NB4 (cell line): ENCODE measurements at regions not wholly inside any gene's neighbourhood (a gene's known extent, or its start where the extent isn't known, plus 50 kb on each side); places are given as distances from the start of the nearest gene placed in this dataset.

Source experiments
- DNase-seq: peaks from one replicate; pipeline ENCODE4 v3.0.0; 2010; ENCODE audit warnings: low read depth
- H3K4me3 ChIP-seq: one replicate; pipeline ENCODE4 v1.5.1; 2011; ENCODE audit warnings: mild to moderate bottlenecking, low read depth, low read length, moderate library complexity
- MYC ChIP-seq: IDR thresholded peaks from 2 replicates; pipeline ENCODE4 v1.6.1; 2011; ENCODE audit warnings: low read depth, low read length
- POLR2A ChIP-seq: IDR thresholded peaks from 2 replicates; pipeline ENCODE4 v1.6.1; 2011; ENCODE audit warnings: mild to moderate bottlenecking; ENCODE audit not compliant: insufficient read length; ENCODE audit errors: extremely low read depth
- TF ChIP-seq, protein P1 (sequence below): IDR thresholded peaks from 2 replicates; pipeline ENCODE4 v1.6.1; 2011; ENCODE audit warnings: low read depth, low read length
- TF ChIP-seq, protein P2 (sequence below): IDR thresholded peaks from one replicate; pipeline ENCODE4 v1.5.1; 2012; ENCODE audit warnings: low read depth, low read length

DNA sequence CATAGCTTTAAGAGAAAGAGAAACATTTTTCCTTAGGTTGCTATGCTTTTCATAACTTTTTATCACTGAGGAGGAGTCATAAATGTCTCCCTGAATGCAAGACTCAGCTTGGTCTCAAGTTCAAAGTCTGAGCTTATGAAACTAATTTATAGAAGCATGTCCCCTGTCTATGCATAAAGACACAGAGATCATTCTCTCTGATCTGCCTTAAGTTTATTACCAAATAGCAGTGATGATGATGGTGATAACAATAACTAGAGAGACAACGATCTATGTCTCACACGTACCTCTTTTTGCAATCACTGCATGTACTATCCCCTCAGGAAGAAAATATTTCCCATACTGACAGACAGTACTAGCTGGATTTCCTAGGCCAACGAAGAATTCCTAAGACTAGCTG lies 266.4 kb upstream of the G2E3 start:
- no peak for DNase-seq
- TF ChIP-seq, protein P1, sequence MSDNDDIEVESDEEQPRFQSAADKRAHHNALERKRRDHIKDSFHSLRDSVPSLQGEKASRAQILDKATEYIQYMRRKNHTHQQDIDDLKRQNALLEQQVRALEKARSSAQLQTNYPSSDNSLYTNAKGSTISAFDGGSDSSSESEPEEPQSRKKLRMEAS, result no peak
- TF ChIP-seq POLR2A (no peak), MYC (no peak)
- TF ChIP-seq, protein P2, sequence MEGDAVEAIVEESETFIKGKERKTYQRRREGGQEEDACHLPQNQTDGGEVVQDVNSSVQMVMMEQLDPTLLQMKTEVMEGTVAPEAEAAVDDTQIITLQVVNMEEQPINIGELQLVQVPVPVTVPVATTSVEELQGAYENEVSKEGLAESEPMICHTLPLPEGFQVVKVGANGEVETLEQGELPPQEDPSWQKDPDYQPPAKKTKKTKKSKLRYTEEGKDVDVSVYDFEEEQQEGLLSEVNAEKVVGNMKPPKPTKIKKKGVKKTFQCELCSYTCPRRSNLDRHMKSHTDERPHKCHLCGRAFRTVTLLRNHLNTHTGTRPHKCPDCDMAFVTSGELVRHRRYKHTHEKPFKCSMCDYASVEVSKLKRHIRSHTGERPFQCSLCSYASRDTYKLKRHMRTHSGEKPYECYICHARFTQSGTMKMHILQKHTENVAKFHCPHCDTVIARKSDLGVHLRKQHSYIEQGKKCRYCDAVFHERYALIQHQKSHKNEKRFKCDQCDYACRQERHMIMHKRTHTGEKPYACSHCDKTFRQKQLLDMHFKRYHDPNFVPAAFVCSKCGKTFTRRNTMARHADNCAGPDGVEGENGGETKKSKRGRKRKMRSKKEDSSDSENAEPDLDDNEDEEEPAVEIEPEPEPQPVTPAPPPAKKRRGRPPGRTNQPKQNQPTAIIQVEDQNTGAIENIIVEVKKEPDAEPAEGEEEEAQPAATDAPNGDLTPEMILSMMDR, result no peak
- H3K4me3 ChIP-seq, result no peak overlapping the region

DNA sequence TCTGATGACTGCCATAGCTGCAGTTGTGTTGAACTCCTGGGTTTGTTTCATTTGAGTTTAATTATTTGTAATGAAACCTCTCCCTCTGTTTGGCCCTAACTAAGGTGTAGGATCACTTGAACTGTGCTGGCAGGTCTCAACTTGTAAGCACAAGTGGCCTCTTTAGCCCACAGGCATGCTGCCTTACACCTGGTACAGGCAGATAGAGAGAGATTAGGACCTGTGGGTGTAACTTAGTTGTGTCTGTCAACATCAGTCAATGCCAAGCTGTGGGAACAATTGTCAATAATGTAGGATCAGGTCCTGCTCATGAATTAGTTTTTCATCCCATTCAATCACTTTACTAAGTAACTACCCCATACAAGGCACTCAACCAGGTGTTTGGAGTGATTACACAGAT lies 263.0 kb upstream of the G2E3 start:
- no peak overlapping the region for H3K4me3 ChIP-seq
- TF ChIP-seq MYC (no peak), POLR2A (no peak)
- TF ChIP-seq, protein P2, result no peak
- TF ChIP-seq, protein P1, result no peak
- DNase-seq, result no peak

DNA sequence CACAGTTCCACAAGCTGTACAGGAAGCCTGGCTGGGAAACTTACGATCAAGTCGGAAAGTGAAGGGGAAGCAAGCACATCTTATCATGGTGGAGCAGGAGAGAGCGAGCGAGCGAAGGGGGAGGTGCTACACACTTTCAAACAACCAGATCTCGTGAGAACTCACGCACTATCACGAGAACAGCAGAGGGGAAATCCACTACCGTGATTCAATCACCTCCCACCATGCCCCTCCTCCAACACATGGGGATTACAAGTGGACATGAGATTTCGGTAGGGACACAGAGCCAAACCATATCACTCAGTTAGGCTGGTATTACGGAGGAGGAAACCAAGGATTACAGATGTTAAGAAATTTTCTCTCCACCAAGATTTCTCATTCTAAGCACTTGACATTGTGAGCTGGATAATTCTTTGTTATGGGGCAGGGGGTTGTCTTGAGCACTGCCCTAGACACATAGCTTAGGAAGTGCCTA lies 262.0 kb upstream of the G2E3 start:
- TF ChIP-seq POLR2A, result no peak
- H3K4me3 ChIP-seq, result no peak overlapping the region
- DNase-seq, result no peak

DNA sequence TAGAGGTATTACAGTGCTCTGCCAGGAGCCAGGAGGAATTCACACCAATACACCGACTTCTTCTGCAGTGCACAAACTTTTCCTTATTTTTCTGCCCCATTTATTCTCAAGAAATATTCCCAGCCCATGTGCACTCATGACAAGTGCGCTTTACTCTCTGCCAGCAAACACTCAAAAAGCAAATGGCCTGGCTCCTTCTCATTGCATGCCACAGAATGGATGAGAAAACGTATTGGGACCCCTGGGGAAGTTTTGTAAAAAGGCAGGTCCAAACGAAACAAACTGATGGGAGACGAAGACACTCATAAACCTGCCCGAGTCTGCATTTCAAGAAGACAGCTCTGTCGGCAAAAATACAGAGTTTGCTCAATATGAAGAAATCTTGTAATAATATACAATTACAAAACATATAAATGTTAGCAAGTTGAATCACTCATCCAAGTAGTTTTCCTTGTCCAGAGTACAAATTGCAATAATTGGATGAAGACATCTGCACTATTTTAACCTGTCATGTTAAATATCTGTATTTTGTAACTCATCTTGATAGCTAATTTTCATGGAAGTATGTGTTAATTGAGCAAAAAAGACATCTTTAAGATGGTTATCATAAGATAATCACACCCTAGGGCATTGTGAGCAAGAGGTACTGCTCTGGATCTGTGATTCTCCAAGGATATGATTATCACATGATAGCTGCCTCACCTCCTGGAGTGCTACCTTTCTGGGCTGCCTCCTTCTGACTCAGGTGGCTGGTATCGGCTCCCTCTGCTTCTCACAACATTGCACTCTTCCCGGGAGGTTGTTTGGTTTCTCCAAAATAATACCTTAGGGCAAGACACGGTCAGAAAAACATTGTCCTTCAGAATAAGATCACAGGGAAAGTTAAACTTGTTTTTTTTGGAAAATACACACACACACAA lies 260.8 kb upstream of the G2E3 start:
- no peak for TF ChIP-seq MYC
- TF ChIP-seq, protein P2, result no peak
- TF ChIP-seq POLR2A, result no peak
- TF ChIP-seq, protein P1, result no peak
- DNase-seq, result no peak
- H3K4me3 ChIP-seq, result no peak overlapping the region

DNA sequence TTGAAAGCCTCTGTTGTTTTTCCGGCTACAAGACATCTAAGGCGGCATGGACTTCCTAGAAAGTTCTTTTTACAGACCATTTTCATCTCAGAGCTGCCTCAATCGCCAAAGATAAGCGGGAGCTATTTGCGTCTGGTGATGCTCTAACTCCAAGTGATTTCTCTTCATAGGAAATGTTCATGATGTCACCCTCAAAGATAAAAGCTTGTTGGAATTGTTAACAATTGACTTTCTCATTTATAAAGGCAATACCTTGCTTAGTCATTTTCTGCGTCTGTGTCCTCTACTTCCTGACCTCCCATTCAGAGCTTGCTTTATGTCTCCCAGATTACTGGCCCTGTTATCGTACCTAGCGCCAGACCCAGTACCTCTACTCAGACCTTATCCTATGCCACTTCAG lies 259.0 kb upstream of the G2E3 start:
- TF ChIP-seq, protein P2, result no peak
- TF ChIP-seq, protein P1, result no peak
- no peak for TF ChIP-seq MYC
- no peak for TF ChIP-seq POLR2A
- no peak overlapping the region for H3K4me3 ChIP-seq
- no peak for DNase-seq

DNA sequence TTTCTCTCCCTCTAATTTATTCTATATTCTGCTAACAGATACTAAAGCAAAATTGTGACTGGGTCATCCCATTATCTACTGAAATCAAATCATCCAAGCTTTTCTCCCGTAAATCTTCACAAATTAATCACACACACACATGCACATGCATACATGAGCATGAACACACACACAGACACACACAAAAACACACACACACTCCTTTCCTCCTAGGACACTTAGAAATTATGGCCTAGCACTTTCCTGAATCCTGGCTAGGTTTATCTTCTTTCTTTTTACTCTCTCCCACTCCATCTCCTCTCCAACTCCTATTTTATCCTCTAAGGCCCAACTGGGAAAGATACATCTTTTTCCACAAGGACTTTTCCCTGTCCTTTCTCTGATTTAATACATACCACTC lies 255.6 kb upstream of the G2E3 start:
- H3K4me3 ChIP-seq, result no peak overlapping the region
- DNase-seq, result no peak
- TF ChIP-seq MYC (no peak), POLR2A (no peak)
- TF ChIP-seq, protein P2, result no peak
- TF ChIP-seq, protein P1, result no peak
